ENCODE measurements at regions not wholly inside any gene's neighbourhood (a gene's known extent, or its start where the extent isn't known, plus 50 kb on each side); places are given as distances from the start of the nearest gene placed in this dataset.
A peak's percentile ranks its signal among the peaks of the same experiment; 100 is the strongest.

DNA sequence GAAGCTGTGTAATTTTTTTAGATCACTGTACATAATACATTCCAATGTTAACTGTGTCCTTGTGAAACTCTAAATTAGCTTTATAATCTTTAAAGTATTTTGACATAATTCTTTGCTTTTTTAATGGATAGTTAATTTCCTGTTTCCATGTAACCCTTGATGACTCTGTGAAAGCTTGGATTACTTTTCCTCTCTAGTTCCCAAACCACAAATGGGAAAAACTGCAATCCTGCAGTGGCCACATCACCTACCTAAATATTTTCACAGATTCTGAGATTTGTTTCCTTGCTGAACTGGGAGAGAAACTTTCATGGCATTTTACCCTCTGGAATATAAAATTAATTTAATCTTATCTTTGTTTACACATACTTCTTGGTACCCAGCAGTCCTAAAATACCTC lies 161.6 kb upstream of the CCDC68 start:
- no peak for DNase-seq (ENCODE audit: low read depth in 2 of 2)

DNA sequence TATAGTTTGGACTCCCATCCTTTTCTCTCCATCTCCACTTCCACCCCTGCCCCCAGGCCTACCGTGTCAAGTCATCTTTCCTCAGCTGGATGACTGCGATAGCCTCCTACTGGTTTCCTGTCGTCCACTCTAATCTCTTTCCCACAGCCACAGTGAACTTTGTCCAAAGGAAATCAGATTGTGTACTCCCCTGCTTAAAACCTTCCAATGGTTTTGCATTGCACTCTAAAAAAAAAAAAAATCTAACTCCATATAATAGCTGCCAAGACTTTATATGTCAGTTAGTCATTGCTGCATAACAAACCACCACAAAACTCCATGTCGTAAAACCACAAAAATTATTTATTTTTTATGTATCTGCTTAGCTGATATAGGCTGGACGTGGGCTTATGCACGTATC lies 160.2 kb upstream of the CCDC68 start:
- no peak for DNase-seq (ENCODE audit: low read depth in 2 of 2)

DNA sequence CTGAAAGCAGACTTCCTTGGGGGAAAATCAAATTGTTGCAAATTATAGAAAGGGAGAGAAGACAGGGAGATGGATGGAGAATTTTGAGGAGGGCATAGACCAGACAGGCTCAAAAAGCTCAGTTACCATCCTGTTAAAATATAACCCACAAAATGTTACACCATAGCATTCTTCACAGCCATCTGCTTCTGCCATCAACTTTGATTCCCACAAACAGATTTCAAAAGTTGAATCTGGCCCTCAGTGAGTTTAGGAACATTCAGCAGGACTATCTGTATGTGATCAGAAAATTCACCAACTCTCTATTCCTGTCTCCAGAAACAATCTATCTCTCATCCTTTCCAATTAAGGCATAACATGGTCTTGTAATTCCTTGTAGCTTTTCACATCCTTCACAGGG lies 159.8 kb upstream of the CCDC68 start:
- no peak for DNase-seq (ENCODE audit: low read depth in 2 of 2)

DNA sequence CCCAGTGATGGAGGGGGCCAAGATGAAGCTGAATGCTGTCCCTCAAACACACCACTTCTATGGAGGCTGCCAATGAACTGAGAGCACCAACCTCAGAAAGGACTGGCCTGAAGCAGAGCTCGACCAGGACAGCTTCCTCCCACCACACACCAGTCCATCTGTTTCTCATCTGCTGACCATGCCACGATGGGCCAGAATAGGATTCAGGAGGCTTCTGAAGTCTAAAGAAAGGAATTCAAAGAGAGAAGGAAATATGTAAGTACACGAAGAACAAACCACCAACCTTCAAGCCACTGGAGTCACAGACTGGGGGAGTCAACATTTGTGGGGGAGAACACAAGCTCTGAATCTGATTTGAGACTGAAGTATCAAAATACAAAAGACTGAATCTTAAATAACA lies 157.6 kb upstream of the CCDC68 start:
- DNase-seq (ENCODE audit: low read depth in 2 of 2) = no peak

DNA sequence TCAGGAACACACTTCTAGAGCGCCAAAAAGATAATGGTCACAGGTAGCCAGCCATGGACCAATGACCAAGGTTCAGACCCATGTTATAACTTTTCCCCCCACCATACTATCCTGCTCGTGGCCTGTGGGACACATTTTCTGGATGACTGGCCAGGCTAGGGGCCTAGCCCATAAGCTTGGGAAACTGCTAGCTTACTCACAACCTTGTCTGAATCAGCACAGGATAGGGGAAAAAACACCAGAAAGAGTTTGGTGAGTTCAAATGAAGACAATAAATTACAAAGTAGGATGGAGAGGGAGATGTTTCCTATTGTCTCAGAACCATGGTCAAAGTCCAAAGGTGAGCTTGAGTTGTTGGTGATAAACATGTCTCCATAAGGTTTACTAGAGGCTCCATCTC lies 156.3 kb upstream of the CCDC68 start:
- no peak for DNase-seq (ENCODE audit: low read depth in 2 of 2)

DNA sequence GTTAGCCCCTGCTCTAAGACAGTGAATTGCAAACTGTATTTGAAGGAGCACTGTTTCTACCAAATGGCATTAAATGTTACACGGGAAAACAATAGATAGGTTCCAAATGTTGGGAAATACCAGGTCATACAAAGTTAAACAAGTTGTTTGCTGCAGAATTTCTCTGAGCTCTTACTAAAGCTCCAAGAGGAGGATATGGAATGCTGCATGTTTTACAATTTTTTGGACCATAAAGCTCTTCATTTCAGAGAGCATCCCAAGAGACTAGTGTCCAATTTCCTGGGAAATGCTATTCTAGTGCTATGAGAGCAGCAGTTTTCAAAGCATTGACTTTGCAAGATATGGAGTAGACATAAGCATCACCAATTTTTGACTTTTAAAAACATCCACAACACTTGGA lies 155.6 kb upstream of the CCDC68 start:
- DNase-seq (ENCODE audit: low read depth in 2 of 2) = no peak

DNA sequence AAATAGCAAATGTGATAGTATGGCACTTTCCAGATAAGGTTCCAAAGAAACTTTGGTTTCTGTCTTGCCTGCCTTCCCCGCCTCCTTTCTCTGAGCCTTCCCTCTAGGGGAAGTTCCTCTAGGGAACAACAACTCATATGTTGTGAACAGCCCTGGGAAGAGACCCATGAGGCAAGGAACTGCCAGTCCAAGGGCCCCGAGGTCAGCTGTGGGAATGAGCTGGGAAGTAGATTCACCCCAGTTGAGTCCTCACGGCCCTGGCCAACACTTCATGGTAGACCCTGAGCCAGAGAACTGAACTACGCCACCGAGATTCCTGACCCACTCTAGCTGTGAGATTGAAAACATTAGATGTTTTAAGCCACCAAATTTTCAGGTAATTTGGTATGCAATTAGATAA lies 154.5 kb upstream of the CCDC68 start:
- no peak for DNase-seq (ENCODE audit: low read depth in 2 of 2)

DNA sequence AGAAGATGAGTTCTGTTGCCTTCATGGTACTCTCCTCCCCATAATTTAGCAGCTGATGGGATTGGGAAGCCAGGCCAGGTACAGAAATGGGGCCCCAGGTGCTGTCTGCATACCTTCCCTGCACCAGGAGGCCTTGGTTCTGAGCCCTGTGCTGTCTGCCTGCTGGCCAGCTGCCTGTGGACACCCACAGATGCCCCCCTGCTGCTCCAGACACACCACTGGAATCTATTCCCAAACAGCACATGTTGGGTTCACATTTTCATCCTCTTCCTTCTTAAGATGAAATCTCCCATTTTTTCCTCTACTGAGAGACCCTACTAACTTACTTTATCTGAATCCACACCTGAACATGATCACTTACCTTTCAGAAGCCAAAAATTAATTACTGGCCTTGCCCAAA lies 152.0 kb upstream of the CCDC68 start:
- no peak for DNase-seq (ENCODE audit: low read depth in 2 of 2)

DNA sequence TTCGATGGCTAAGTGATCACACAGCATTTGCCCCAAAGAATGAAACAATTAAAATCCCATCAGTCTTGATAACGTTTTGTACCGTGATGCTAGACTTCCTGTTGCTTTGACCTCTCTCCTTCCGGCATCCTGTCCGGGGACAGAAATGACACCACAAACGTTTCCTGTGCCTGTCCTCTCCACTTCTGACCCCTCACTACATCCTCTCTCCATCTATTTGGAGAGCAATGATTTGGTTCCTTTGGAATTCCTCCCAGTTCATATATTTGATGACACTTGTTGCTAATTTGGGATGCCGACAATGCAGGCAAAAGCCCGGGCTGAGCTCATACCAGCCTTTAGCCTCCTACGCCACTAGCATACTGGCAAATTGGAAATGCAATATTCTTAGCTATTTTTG lies 151.2 kb upstream of the CCDC68 start:
- DNase-seq (ENCODE audit: low read depth in 2 of 2) = no peak

DNA sequence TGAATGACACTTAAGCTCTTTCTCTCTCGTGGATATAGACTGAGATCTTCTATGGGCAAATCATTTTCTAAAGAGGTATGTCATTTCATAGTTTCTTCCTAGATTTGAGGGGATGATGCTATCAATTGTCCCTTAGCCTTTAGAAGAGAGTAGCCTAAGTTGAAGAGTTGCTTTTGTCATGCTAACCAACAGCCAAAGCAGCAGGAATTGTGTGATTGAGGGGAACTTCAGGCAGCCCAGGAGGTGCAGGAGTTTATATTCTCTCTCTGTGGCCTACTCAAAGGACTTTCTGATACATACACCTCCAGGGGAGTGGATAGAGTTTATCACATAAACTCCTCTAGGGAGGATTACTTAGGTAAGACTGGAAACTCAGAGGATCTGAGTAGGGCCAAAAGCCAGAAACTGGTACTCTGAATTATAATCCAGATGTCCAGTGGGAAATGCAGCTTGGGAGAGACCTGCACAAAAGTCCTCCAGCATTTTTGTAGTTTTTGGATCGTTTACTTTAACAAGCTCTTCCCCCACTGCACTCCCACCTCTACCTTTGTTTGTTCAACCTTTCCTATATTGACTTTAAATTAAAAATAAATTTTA lies 150.7 kb upstream of the CCDC68 start:
- no peak for DNase-seq (ENCODE audit: low read depth in 2 of 2)

DNA sequence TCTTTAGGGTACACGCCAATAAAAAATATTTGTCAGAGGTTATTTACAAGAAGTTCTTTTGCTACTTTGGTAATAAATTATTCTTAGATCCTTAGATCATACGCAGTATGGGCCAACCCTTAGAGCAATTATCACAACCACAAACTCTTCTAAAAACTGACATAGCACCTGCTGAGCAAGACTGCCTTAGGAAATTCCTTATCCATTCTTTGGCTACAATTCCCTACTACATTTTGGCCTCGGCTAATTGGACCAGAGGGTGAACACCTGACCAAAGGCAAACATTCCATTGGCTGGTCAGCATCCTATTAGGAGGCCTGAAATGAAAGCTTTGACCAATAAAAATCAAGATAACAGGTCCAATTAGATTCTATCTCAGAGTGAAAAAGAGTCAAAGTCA lies 147.6 kb upstream of the CCDC68 start:
- no peak for DNase-seq (ENCODE audit: low read depth in 2 of 2)

DNA sequence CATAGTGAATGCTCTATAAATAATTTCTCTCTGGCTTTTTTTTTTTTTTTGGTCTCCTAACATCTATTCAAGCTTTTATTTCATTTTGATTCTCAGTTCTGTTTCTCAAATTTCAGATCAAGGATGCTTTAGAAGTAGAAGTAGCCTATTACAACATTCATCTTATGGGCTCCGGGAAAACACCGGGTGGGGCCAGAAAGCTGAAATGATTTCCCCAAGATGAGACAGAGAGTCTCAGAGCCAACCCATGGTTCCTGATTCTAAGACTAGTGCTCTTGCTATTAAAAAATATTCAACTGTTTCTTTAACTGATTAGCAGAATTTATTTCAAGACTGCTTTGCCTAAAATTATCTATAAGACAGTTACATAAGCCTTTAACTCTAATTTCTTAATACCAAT lies 147.2 kb upstream of the CCDC68 start:
- DNase-seq (ENCODE audit: low read depth in 2 of 2) = no peak

DNA sequence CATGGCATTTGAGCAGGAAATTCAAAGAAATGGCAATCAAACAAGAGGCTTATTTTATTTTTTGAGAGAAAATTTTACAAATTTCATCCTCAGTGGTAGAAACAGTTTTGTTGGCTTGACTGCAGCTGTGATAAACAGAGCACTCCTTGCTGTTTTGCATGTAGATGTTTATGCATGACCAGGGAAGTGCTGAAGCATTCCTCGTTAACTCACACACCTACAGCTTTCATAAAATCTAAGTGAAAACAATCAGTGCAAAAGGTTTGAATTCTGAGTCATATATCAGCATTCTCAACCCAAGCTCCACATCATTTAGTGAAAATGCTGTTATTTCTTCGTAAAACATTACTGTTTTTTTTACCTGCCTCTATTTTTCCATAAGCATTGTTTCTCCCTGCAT lies 146.6 kb upstream of the CCDC68 start:
- no peak for DNase-seq (ENCODE audit: low read depth in 2 of 2)

DNA sequence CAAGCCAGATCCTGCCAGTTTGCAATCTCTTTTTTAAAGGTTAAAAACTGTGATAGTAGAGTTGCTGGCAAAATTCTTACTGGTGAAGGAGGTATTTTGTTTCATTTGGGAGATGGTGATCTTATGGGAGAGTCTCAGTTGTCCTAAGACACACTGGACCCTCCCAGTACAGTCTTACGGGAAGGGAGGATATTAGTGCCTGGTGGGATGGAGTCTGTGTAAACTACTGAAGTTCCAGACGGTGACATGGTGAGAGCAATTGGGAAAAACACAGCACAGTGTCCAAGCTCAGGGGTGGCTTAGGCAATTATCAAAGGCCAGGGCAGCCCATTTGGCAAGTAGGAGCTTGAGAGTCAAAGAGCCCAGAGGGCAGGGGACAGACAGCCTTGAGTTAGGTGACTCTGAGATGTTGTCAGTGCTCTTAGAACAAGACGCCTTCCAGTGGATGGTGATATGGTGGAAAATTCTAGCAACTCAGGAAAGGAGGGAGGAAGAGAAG lies 143.7 kb upstream of the CCDC68 start:
- no peak for DNase-seq (ENCODE audit: low read depth in 2 of 2)

DNA sequence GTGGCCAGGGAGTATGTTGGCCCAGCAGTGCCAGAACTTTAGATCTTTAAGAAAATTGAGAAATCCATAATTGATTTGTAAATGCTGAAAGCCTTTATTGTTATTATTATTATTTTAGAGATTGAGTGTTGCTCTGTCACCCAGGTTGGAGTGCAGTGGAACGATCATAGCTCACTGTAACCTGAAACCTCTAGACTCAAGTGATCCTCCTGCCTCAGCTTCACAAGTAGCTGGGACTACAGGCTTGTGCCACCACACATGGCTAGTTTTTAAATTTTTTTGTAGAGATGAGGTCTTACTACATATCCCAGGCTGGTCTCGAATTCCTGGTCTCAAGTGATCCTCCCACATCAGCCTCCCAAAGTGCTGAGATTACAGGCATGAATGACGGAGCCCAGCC lies 143.2 kb upstream of the CCDC68 start:
- DNase-seq (ENCODE audit: low read depth in 2 of 2) = no peak

DNA sequence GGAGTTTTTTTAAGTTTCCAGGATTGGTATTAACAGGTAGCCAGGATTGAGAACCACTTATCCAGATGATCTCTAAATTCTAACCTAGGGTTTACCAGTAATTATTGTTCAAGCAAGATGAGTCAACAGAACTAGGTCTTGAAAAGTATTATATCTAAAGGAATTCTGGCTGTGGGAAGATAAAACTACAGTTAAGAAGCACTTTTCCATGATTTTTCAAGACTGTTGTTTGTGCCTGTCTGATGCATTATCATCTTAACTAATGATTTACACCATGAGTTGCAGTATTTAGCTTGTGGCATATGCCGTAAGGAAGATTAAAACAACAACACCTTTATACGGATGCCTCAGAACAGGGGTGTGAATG lies 142.2 kb upstream of the CCDC68 start:
- no peak for DNase-seq (ENCODE audit: low read depth in 2 of 2)

DNA sequence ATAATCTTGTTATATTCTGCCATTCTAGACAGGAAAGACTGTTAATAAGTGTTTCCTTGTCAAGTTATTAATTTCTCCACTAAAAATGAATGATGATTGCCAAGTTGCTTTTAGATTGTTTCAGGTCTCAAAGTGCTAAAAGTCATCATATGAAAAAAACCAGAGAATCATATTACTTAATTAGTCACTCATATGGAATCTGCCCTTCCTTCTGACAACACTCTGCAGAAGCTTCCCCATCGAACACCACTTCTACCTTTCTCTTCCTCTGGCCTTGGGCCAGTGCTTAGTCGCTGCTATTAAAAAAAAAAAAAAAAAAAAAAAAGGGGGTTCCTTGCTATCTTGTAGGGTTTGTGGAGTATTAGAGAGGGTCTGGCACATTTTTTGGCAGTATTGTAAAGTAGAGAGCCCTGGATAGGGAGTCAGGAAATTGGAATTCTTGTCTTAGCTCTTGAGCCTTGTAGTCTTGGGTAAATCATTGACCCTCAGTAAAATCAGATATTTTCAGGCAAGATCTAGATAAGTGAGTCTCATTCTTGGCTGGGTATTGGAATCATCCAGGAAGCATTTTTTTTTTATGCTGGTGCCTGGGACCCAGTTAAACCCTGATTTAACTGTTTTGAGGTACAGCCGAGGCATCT lies 141.7 kb upstream of the CCDC68 start:
- peak in 1 of 2 experiments; percentile 51 for DNase-seq (ENCODE audit: low read depth in 2 of 2)

DNA sequence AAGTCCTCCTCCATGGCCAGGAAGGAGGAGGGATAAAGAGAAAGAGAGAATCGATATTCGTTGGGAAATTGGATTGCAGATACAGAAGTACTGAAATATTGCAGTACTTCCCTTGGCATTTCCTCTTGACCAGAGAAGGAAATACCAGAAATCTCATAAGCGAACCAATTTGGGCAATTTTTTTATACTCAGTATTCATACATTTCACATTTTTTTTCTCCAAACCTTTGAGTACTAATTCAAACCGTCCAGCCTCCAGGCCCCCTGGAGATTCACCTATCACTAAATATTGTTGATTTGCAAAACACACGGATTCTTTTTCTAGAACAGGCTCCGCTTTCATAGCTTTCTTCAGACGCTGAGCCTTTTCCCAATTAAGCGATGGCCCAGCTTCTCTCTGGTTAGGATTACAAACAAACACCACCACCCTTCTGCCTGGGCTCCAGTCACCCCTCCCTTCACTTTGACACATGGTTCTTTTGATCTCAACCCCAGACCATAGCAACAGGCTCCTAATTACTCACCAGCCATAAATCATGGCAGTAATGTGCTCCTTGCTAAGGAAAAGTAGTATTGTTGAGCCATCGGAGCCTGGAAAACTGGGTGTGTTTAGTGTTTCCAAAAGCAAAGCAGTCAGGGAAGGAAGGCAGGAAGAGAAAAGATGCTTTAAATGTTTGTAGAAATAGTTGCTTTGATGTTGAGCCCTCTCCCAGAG lies 138.4 kb upstream of the CCDC68 start:
- DNase-seq (ENCODE audit: low read depth in 2 of 2) = peak; percentile 69

DNA sequence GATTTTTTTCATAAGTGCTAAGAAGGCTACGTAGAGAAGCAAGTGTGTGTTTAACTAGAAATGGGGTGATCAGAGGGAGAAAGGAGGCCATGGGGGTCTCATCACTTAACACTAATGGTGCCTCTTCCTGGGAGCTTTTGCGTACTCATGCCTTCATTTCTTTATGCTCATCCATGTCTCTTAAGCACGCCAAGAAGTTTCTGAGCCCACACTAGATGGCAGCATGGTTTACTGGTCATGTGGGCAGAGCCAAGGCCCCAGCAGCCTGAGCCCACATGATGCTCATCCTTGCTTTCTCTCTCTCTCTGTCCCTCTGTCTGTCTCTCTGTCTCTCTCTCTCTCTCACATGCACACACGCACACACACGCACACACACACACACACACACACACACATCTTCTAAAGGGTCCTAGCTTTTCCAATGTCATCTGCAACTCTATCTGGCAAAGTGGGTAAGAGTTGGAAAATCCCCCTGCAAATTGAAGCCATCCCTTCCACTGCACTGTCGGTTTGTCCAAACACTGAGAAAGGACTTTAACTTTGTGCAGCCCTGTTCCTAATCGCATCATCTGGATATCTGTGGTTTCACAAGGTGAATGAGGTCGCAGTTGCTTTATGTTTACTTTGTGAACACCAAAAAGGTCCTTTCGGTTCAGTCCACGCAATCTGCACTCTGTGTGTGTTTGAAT lies 137.1 kb upstream of the CCDC68 start:
- peak in 1 of 2 experiments; percentile 55 for DNase-seq (ENCODE audit: low read depth in 2 of 2)

DNA sequence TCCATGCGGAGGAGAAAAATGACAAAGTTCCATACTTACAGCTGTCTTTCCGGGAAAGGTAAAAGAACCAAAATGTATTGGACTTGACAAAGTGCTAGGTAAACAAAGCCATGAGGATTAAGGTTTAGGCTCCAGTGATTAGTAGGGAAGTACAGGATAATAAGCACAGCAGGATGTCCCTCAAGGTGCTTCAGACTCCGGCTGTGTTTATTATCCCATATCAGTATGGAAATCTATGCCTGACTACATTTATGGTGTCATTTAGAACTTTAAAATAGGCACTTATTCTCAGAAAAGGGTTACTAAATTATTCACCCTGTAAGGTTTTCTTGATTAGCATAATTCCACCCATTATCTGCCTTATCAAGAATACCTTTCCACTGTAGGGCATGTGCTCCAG lies 136.3 kb upstream of the CCDC68 start:
- DNase-seq (ENCODE audit: low read depth in 2 of 2) = no peak

DNA sequence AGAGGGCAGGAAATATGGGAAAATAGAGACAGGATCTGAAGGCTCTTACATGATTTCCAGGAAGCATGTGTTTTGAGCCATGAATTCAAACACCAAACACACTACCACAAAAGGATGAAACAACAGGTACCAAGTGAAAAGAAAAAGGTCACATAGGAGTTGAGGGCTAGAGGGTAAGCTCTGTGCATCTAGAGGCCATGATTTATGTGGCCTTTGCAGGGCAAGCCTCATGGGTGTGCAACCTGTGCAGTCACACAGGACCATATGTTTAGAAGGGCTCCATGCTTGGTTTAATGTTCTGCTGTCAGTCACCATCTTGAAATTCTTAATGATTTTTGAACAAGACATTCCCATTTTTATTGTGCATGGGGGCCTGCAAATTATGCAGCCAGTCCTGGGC lies 134.5 kb upstream of the CCDC68 start:
- DNase-seq (ENCODE audit: low read depth in 2 of 2) = no peak

DNA sequence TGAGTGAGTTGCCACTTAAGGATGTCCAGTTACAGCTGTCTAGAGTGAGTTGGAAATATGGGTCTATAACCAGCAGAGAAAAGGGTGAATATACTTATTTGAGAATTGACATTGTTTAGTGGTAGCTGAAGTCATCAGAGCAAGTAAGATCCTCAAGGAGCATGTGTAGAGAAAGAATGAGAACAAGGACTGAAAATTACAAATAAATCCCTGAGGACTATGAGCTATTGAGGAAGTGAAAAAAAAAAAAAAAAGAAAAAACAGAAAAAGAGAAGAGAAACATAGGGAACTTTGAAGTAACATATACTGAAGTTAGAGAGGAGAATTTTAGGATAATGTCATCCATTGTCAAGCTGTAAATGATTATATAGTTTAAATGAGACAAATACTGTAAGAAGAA lies 134.0 kb upstream of the CCDC68 start:
- DNase-seq (ENCODE audit: low read depth in 2 of 2) = no peak

DNA sequence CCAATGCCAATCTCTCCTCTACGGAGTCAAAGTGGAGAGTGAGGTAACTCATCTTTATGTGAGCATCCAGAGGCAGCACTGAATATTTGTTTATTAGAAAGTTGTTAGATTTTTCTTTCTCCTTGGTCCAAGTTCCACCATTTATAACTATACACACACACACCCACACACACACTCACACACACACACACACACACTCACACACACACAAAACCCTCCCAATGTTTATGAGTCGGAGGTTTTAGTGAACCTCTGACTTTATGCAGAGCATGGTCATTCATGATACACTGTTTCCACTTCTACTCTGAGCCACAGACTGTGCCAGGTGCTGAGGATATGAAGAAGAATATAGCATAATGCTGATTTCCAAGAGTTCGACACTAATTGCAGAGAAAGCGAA lies 132.9 kb upstream of the CCDC68 start:
- DNase-seq (ENCODE audit: low read depth in 2 of 2) = no peak
